T-helper 2 cell treated with Interferon-gamma antibody and Interleukin-4, amounts not matched to agents 5 μg/mL and 100 μg/mL, for 36 hours (primary cell): ENCODE measurements at regions not wholly inside any gene's neighbourhood (a gene's known extent, or its start where the extent isn't known, plus 50 kb on each side); places are given as distances from the start of the nearest gene placed in this dataset.
"Not testable (repeated sequence)": the region's sequence is repeated elsewhere in the genome, so short reads cannot be mapped to it uniquely, and the experiment has no call there.

Source experiments
- DNase-seq: peaks from one replicate; pipeline ENCODE4 v3.0.0; 2021; ENCODE audit warnings: low spot score
- H3K27ac Mint-ChIP-seq: one replicate; pipeline ENCODE4 v1.8.0; 2021; ENCODE audit warnings: mild to moderate bottlenecking, mixed read lengths
- H3K27me3 Mint-ChIP-seq: one replicate; pipeline ENCODE4 v1.8.0; 2021; ENCODE audit warnings: low read depth, mixed read lengths
- H3K36me3 Mint-ChIP-seq: one replicate; pipeline ENCODE4 v1.8.0; 2021; ENCODE audit warnings: low read depth, mixed read lengths
- H3K4me1 Mint-ChIP-seq: one replicate; pipeline ENCODE4 v1.8.0; 2021; ENCODE audit warnings: low read depth, mixed read lengths
- H3K4me3 Mint-ChIP-seq: one replicate; pipeline ENCODE4 v1.8.0; 2022; ENCODE audit warnings: mild to moderate bottlenecking, moderate library complexity, mixed read lengths
- H3K9me3 Mint-ChIP-seq: one replicate; pipeline ENCODE4 v1.8.0; 2021; ENCODE audit warnings: mixed read lengths

DNA sequence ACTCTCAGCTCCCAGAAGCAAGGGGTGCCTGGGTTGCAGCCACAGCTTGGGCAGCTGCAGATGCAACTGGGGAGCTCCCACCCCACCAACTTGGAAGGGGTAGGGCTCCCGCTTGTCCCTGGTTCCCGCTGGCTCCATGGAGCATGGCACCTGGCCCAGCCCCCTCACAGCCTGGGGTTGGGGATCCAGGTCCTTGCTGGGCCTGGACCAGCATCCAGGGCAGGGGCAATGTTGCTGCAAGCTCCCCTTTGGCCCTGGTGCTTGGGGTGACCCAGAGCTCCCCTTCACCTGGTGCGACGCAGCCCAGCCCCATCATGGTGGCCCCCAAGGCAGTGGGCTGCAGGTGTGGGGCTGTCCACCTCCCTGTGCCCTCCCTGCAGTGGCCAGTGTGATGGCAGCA, 99.6 kb upstream of the FRMD4B start:
- H3K9me3 Mint-ChIP-seq, result no peaks in the 10 kb centered on the region
- H3K27ac Mint-ChIP-seq, result no peak overlapping the region
- no peaks in the 10 kb centered on the region for H3K4me1 Mint-ChIP-seq
- H3K27me3 Mint-ChIP-seq, result peaks cover 2% of the 10 kb centered on the region
- DNase-seq, result no peak
- H3K4me3 Mint-ChIP-seq, result no peak overlapping the region
- H3K36me3 Mint-ChIP-seq, result no peaks in the 10 kb centered on the region

DNA sequence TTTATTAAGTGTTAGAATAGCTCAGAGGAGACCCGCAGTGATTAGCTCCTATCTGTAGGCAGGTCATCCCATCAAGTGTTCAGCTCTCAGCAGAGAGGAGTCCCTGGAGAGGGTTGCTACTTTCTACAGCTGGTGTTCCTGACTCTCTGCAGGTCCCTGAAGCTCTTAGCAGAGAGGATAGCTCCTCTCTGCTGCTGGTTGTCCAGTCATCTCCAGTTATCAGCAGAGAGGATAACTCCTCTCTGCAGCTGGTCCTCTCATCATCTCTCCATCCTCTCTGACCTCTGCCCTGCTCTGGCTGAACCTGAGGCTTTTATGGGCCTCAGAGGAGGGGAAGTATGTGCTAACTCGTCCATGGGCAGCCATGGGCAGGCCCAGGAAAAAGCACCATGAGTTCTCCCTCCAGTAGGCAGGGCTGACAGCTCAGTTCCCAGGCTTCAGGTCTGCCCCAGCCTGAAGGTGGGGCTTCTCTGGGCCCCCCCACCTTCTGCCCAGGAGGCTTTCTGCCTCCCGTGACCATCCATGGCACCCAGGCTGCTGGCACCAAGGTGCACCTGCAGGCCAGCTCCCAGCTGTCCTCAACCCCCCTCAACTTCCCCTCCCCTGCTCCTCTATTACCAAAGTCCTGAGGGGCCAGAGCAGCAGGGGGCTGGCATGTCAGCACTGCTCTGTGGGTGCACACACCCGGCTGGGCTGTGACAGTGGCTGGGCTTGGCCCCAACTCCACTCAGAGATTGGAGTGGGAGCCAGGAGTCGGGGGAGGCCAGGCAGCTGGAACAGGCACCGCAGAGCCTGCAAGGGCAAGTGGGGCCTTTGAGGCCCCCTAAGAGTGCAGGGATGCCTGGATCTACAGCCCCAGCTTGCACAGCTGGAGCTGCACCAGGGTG, 98.9 kb upstream of the FRMD4B start:
- Mint-ChIP-seq H3K27ac (no peak overlapping the region), H3K9me3 (no peaks in the 10 kb centered on the region), H3K4me3 (no peak overlapping the region), H3K4me1 (no peaks in the 10 kb centered on the region), H3K27me3 (no peaks in the 10 kb centered on the region), H3K36me3 (no peaks in the 10 kb centered on the region)
- DNase-seq, result no peak

DNA sequence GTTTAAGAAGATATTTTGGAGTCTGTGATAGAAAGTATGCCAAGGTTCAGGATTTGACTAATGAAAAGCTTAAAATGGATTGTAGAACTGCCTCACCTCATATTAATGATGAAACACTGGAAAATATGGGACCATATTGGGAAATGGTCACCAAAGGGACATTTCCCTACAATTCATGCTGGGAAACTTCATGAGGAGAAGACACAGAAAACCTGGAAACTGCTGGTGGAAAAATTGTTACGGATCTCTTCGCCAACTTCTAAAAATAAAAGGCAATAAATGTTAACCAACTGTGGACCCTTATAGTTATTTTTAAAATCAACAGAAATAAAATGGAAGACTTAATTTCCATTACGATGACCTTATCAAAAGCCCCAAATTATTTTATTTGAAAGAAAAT, 97.6 kb upstream of the FRMD4B start:
- no peaks in the 10 kb centered on the region for H3K36me3 Mint-ChIP-seq
- H3K27ac Mint-ChIP-seq, result no peak overlapping the region
- no peaks in the 10 kb centered on the region for H3K9me3 Mint-ChIP-seq
- H3K4me1 Mint-ChIP-seq, result no peaks in the 10 kb centered on the region
- no peaks in the 10 kb centered on the region for H3K27me3 Mint-ChIP-seq
- no peak overlapping the region for H3K4me3 Mint-ChIP-seq
- no peak for DNase-seq

DNA sequence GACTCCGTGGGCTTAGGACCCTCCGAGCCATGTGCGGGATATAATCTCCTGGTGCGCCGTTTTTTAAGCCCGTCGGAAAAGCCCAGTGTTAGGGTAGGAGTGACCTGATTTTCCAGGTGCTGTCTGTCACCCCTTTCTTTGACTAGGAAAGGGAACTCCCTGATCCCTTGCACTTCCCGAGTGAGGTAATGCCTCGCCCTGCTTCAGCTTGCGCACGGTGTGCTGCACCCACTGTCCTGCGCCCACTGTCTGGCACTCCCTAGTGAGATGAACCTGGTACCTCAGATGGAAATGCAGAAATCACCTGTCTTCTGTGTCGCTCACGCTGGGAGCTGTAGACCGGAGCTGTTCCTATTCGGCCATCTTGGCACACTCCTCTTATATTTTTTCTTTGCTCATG, 95.1 kb upstream of the FRMD4B start:
- not testable (repeated sequence) for H3K4me1 Mint-ChIP-seq, H3K27me3 Mint-ChIP-seq, H3K9me3 Mint-ChIP-seq, H3K36me3 Mint-ChIP-seq, DNase-seq, H3K27ac Mint-ChIP-seq, H3K4me3 Mint-ChIP-seq

- Mint-ChIP-seq H3K4me1 (no peaks in the 10 kb centered on the region), H3K9me3 (no peaks in the 10 kb centered on the region), H3K27ac (no peak overlapping the region), H3K36me3 (no peaks in the 10 kb centered on the region), H3K27me3 (no peaks in the 10 kb centered on the region), H3K4me3 (no peak overlapping the region)
- no peak for DNase-seq
Observed at GRCh38 chr3:69474186-69474585, 88.3 kb upstream of the FRMD4B start.

DNA sequence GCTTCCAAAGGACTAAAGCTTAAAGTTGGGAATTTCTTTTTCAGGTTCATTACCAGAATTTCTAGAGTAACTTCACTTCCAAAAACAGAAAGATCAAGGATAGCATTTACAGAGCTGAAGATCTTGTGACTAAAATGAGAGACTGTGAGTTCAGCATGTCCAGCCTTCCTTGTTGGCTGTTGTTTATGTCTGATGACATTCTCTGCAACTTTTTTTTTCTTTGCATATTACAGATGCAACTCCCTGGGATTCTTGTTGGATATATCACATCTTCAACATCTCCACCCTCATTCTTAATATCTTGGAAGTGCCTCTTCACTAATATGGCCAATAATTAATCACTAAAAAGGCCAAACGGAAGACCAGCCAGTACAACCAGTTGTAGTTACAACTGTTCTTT, 86.2 kb upstream of the FRMD4B start:
- Mint-ChIP-seq H3K4me1 (no peaks in the 10 kb centered on the region), H3K27ac (no peak overlapping the region), H3K36me3 (no peaks in the 10 kb centered on the region), H3K9me3 (no peaks in the 10 kb centered on the region), H3K27me3 (no peaks in the 10 kb centered on the region), H3K4me3 (no peak overlapping the region)
- no peak for DNase-seq

GRCh38 chr3:69463531-69463930, 77.6 kb upstream of the FRMD4B start:
- Mint-ChIP-seq H3K27ac (no peak overlapping the region), H3K4me1 (no peaks in the 10 kb centered on the region), H3K9me3 (no peaks in the 10 kb centered on the region), H3K27me3 (no peaks in the 10 kb centered on the region), H3K4me3 (no peak overlapping the region), H3K36me3 (no peaks in the 10 kb centered on the region)
- no peak for DNase-seq

DNA sequence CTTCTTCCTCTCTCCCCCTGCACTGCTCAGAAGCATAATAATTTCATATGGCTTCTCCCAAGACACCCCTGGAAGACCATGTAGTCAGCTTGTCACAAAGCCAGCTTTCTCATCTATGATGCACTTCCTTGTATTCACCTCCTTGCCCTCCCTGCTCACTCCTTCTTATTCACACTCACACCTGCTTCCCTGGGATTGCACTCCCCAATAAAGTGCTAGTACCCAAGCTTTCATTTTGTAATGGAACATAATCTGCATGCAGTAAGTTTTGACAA, 76.9 kb upstream of the FRMD4B start:
- no peaks in the 10 kb centered on the region for H3K36me3 Mint-ChIP-seq
- no peak overlapping the region for H3K27ac Mint-ChIP-seq
- H3K4me1 Mint-ChIP-seq, result no peaks in the 10 kb centered on the region
- DNase-seq, result no peak
- H3K27me3 Mint-ChIP-seq, result peaks cover 2% of the 10 kb centered on the region
- no peak overlapping the region for H3K4me3 Mint-ChIP-seq
- H3K9me3 Mint-ChIP-seq, result no peaks in the 10 kb centered on the region

DNA sequence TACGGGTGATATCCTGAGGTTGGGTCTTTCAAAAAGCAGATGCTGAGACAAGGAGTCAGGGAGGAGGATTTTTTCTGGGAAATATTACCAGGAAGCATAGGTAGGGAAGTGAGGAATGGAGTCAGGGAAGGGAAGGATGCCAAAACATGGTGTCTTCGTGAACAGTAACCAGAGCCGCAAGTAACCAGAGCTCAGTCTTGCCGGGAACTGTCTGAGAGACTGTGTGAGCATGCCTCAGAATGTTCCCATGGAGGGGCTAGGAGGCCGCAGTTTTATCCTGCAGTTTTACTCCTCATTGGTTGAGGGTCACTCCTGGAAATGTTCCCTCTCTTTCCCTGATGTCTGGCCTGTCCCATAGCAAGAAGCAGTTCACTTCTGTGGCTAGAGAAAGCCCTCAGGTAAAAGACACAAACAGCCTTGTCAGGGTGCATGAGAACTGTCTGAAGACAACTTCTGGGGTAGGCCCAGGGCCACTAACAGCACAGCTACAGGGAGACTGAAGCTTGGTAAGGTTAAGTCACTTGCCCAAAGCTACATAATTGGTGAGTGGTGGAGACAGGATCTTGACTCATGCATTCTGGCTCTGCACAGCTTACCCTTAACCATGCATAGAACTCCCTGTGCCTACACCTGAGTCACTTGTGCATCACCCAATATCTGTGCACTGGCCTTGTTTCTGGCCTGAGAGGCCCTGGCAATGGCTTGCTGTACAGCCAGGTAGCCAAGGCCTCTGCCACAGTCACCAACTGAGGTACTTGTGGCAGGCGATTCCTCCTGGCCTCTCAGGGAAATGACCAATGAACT, 76.3 kb upstream of the FRMD4B start:
- Mint-ChIP-seq H3K9me3 (no peaks in the 10 kb centered on the region), H3K27me3 (peaks cover 2% of the 10 kb centered on the region), H3K4me1 (no peaks in the 10 kb centered on the region), H3K4me3 (no peak overlapping the region), H3K36me3 (no peaks in the 10 kb centered on the region), H3K27ac (no peak overlapping the region)
- no peak for DNase-seq

GRCh38 chr3:69460034-69460433, 74.1 kb upstream of the FRMD4B start:
- Mint-ChIP-seq H3K9me3 (no peaks in the 10 kb centered on the region), H3K4me1 (no peaks in the 10 kb centered on the region), H3K27ac (no peak overlapping the region), H3K4me3 (no peak overlapping the region), H3K36me3 (no peaks in the 10 kb centered on the region), H3K27me3 (peaks cover 2% of the 10 kb centered on the region)
- no peak for DNase-seq

- H3K4me3 Mint-ChIP-seq, result no peak overlapping the region
- no peak overlapping the region for H3K27ac Mint-ChIP-seq
- DNase-seq, result no peak
- no peaks in the 10 kb centered on the region for H3K36me3 Mint-ChIP-seq
- no peaks in the 10 kb centered on the region for H3K4me1 Mint-ChIP-seq
- peaks cover 2% of the 10 kb centered on the region for H3K27me3 Mint-ChIP-seq
- H3K9me3 Mint-ChIP-seq, result no peaks in the 10 kb centered on the region
Observed at GRCh38 chr3:69458803-69459365, 73.0 kb upstream of the FRMD4B start.

DNA sequence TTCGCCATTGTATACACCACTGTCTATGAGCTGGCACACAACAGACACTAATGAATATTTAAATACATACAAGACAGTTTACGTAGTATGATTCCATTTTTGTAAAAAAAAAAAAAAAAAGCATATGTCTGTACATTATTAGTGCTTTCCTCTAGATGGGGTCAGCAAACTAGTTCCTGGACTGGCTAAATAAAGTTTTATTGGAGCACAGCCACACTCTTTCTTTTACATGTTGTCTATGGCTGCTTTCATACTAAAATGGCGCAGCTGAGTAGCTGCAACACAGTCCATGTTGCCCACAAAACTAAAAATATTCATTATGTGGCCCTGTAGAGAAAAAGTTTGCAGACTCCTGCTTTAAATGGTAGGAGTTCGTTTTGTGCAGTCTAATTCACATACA, 70.7 kb upstream of the FRMD4B start:
- DNase-seq, result no peak
- H3K4me3 Mint-ChIP-seq, result no peak overlapping the region
- no peaks in the 10 kb centered on the region for H3K4me1 Mint-ChIP-seq
- no peaks in the 10 kb centered on the region for H3K36me3 Mint-ChIP-seq
- H3K27me3 Mint-ChIP-seq, result peaks cover 2% of the 10 kb centered on the region
- H3K27ac Mint-ChIP-seq, result no peak overlapping the region
- H3K9me3 Mint-ChIP-seq, result no peaks in the 10 kb centered on the region

GRCh38 chr3:69454204-69454787, 68.4 kb upstream of the FRMD4B start:
- Mint-ChIP-seq H3K36me3 (no peaks in the 10 kb centered on the region), H3K4me1 (no peaks in the 10 kb centered on the region), H3K4me3 (no peak overlapping the region), H3K27ac (no peak overlapping the region), H3K9me3 (no peaks in the 10 kb centered on the region), H3K27me3 (peaks cover 2% of the 10 kb centered on the region)
- DNase-seq, result no peak

DNA sequence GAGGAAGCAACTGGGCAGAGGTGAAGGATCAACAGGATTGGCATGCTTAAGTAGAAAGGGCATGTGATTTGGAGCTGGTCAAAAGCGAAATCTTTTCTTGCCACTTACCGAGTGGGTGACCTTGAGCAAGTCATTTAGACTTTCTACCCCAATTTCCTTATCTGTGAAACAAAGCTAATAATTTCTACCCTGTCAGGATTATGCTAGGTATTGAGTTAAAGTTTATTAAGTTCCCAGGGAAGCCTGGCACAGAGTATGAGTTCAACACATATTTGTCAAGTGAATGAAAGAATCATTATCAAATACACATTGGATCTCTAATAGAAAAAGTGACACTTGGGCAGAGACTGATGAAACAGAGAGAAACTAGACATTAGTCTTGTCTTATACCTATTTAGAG, 66.4 kb upstream of the FRMD4B start:
- Mint-ChIP-seq H3K4me1 (no peaks in the 10 kb centered on the region), H3K27me3 (peaks cover 2% of the 10 kb centered on the region), H3K36me3 (no peaks in the 10 kb centered on the region), H3K27ac (no peak overlapping the region), H3K9me3 (no peaks in the 10 kb centered on the region), H3K4me3 (no peak overlapping the region)
- no peak for DNase-seq
